Naive B cell (primary cell): ENCODE measurements at regions not wholly inside any gene's neighbourhood (a gene's known extent, or its start where the extent isn't known, plus 50 kb on each side); places are given as distances from the start of the nearest gene placed in this dataset.

Source experiments
- ATAC-seq, 2 donors: fragments of 150-1000 bp; cut with Tn5 transposase; 2 replicates each; pipeline ENCODE4 v1.10.0; 2021; ENCODE audit warnings: low read depth in 2 of 2, mild to moderate bottlenecking in 2 of 2, moderate library complexity in 2 of 2
- DNase-seq: peaks from one replicate; pipeline ENCODE4 v3.0.0; 2022
- H3K27ac Mint-ChIP-seq, 6 donors: one replicate each; pipeline ENCODE4 v1.8.0; 2020 to 2022; ENCODE audit warnings: mild to moderate bottlenecking in 6 of 6, mixed read lengths in 6 of 6, moderate library complexity in 5 of 6, inconsistent platforms in 2 of 6
- H3K27me3 Mint-ChIP-seq, 3 donors: one replicate each; pipeline ENCODE4 v1.8.0; 2021 to 2022; ENCODE audit warnings: mixed read lengths in 3 of 3, mild to moderate bottlenecking in 1 of 3
- H3K36me3 Mint-ChIP-seq, 2 donors: one replicate each; pipeline ENCODE4 v1.8.0; 2020 to 2022; ENCODE audit warnings: mixed read lengths in 2 of 2, inconsistent platforms in 1 of 2, mild to moderate bottlenecking in 1 of 2
- H3K4me1 Mint-ChIP-seq, 3 donors: one replicate each; pipeline ENCODE4 v1.8.0; 2020 to 2022; ENCODE audit warnings: mixed read lengths in 3 of 3, inconsistent platforms in 1 of 3, mild to moderate bottlenecking in 1 of 3, moderate library complexity in 1 of 3
- H3K4me3 Mint-ChIP-seq, 8 donors: one replicate each; pipeline ENCODE4 v1.8.0; 2020 to 2022; ENCODE audit warnings: mild to moderate bottlenecking in 8 of 8, mixed read lengths in 8 of 8, moderate library complexity in 8 of 8, inconsistent platforms in 2 of 8
- H3K9me3 Mint-ChIP-seq, 7 donors: one replicate each; pipeline ENCODE4 v1.8.0; 2020 to 2022; ENCODE audit warnings: mixed read lengths in 7 of 7, mild to moderate bottlenecking in 5 of 7, inconsistent platforms in 2 of 7, moderate library complexity in 1 of 7

DNA sequence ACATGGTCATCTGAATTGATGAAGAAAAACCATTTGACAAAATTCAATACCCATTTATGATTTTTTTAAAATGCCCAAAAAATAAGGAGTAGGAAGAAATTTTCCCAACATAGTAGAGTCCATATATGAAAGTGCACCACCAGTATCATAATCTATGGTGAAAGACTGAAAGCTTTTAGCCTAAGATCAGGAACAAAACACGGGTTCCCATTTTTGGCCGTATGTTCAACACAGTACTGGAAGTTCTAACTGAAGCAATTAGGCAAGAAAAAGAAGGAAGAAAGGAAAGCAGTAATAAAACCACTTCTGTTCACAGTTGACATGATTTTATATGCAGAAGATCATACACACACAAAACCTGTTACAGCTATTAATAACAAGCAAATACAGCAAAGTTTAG lies 227.8 kb upstream of the RAB4A start:
- peaks cover 40 to 56% (median 49%) of the 10 kb centered on the region in 3 donors for H3K27me3 Mint-ChIP-seq
- no peak overlapping the region for H3K4me3 Mint-ChIP-seq
- no peaks in the 10 kb centered on the region for H3K4me1 Mint-ChIP-seq
- peaks cover 0 to 5% (median 0%) of the 10 kb centered on the region in 7 donors for H3K9me3 Mint-ChIP-seq
- peaks cover 0 to 7% of the 10 kb centered on the region in 2 donors for H3K36me3 Mint-ChIP-seq
- no peak for DNase-seq
- ATAC-seq: no peak
- H3K27ac Mint-ChIP-seq: no peak overlapping the region

DNA sequence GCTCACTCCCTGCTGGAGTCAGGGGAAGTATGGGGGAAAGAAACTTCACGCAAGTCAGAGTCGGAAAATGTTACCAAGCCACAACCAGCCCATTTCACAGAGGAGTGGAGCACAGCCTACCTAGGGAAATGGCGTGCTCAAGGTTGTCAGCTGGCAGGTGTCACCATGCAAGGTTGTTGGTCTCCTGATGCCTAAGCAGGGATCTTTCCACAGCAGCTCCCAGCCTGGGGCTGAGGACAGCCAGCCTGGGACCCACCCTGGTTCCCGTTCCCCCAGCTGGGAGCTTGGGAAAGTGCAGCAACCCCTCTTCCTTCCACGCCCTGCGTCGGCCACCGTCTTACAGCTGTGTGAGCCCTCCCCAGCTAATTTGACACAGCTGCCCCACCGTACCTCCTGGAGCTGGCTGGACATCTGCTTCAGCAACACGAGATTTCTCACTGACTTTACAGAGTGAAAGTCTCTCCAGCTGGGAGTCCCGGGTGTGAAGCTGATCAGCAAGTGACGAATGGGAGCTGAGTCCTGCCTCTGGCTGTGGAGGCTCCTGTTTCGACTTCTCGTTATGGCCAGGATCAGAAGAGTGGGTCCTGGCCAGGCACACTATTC lies 224.6 kb upstream of the RAB4A start:
- DNase-seq (no peak), ATAC-seq (no peak)
- Mint-ChIP-seq H3K4me3 (peak overlapping the region in 1 of 8 donors; percentile 26), H3K36me3 (no peaks in the 10 kb centered on the region), H3K27ac (no peak overlapping the region), H3K4me1 (no peaks in the 10 kb centered on the region), H3K9me3 (peaks cover 0 to 6% (median 3%) of the 10 kb centered on the region in 7 donors), H3K27me3 (peaks cover 31 to 42% (median 38%) of the 10 kb centered on the region in 3 donors)

DNA sequence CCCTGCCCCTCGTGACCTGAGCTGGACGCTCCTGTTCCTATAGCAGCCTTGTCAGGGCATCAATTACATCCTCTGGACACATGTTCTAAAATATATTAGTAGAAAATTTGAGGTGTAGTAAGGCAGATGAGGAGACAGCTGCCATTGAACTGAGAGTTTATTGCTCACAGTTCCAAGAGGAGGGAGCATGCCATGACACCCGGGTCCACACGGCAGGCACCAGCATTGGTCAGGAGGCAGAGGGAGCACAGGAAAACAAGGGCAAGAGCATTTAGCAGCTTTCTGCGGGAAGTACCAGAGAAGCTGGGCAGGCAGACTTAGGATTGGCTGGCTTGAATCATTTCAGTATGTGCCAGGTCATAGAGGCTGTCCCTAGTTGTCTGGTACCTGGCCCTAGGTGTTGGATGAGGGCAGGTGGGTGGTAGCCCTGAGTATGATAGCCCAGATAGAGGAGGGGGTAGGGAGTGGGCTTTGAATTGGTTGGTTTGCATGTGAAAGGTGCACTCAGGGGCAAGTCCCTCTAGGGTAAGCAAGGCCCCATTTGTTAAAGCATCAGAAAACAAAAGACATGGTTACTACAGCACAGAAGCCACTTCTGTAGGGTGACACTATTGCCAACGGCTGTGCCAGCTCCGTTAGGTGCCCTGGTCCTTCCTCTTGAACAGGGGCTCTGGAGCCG lies 223.6 kb upstream of the RAB4A start:
- ATAC-seq (no peak), DNase-seq (no peak)
- Mint-ChIP-seq H3K36me3 (no peaks in the 10 kb centered on the region), H3K27ac (peak overlapping the region in 1 of 6 donors; percentile 37), H3K9me3 (peaks cover 0 to 12% (median 7%) of the 10 kb centered on the region in 7 donors), H3K4me3 (no peak overlapping the region), H3K4me1 (no peaks in the 10 kb centered on the region), H3K27me3 (peaks cover 31 to 42% (median 35%) of the 10 kb centered on the region in 3 donors)

DNA sequence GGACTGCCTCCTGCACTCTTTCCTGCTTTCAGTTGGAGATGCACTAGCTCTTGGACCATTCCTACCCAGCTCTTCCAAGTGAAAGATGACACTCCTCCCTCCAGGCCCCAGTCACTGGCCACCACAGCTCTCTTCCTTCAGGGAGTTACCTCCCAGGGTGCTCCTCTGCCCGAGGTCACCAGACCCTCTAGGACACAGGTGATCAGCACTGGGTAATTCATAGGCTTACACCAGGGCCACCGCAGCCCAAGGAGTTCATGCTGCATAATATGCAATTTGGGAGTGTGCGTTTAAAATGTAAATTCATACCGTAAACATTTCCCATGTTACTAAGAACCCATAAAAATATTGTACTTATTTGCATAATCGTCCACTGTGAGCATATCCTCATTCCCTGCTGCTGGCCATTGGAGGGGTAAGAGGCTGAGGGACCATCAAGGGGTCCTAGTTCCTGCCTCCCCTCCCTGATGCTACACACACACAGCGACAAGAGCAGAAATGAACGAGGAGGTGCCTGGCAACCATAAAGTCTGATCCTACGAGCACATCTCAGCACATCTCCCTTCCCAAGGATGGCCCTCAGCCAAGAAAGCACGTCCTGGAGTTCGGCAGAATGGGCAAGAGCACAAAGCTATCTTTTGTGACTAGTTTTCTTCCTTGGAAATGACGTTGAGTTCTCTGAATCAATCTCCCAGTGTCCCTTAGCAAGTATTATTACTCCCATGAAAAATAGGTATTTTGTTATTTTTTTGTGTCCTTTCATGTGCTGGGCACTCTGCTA lies 222.9 kb upstream of the RAB4A start:
- Mint-ChIP-seq H3K9me3 (peaks cover 0 to 12% (median 7%) of the 10 kb centered on the region in 7 donors), H3K36me3 (no peaks in the 10 kb centered on the region), H3K27me3 (peaks cover 28 to 42% (median 31%) of the 10 kb centered on the region in 3 donors), H3K27ac (peak overlapping the region in 1 of 6 donors; percentile 39), H3K4me1 (no peaks in the 10 kb centered on the region), H3K4me3 (no peak overlapping the region)
- ATAC-seq: no peak
- DNase-seq: no peak

DNA sequence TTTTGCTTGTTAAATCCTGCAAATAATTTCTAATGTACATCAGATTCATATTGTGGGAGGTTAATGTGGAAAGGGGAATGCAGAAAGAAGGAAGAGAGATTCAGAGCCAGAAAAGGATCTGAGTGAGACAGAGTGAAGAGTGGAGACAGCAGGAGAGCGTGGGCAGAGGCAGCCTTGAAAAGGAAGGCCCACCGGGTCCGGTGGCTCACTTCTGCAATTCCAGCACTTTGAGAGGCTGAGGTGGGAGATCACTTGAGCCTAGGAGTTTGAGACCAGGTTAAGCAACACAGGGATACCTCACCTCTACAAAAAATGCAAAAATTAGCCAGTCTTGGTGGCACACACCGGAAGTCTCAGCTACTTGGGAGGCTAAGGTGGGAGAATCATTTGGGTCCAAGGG lies 222.0 kb upstream of the RAB4A start:
- Mint-ChIP-seq H3K9me3 (peaks cover 0 to 12% (median 7%) of the 10 kb centered on the region in 7 donors), H3K27me3 (peaks cover 21 to 42% (median 31%) of the 10 kb centered on the region in 3 donors), H3K4me1 (no peaks in the 10 kb centered on the region), H3K36me3 (no peaks in the 10 kb centered on the region), H3K27ac (no peak overlapping the region), H3K4me3 (no peak overlapping the region)
- DNase-seq: no peak
- ATAC-seq: no peak

DNA sequence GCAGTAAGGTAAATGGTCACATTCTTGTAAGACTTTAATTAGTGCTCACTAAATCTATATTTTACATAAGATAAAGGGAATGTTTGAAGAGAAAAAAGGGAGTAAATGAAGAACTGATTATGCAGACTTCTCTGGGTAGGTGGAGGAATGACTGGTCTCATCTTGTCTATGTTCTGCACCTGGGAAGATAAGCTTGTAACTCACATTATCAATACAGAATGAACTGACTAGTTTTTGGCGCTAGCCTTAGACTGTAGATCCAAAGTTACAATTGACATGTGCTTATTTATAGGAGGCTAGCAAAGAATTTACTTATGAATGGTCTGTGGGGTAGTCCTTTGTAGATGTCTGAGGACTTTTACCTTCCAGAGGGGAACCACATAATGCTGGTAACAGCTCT lies 214.9 kb upstream of the RAB4A start:
- Mint-ChIP-seq H3K4me1 (peaks cover 0 to 16% (median 11%) of the 10 kb centered on the region in 3 donors), H3K4me3 (no peak overlapping the region)

DNA sequence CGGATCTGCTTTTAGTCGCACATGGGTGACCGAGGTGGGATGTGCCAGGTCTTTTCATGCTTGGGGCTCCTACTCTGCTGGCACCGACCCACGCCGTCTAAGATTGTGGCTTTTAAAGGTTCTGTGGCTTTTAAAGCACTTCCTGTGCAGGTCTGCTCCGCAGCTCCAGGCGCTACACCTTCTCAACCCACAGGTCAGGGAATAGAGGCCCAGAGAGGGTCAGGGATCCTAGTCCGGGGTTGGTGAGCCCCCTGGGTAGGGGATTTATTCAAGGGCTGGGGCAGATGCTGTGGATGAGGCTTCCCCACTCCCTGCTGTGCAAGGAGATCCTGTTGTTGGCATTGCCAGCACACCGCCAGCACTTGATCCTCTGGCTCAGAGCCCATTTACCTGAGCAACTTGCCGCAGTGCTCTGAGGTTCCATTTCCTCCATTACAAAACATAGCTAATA lies 212.8 kb upstream of the RAB4A start:
- H3K27me3 Mint-ChIP-seq: peaks cover 18 to 46% (median 19%) of the 10 kb centered on the region in 3 donors
- H3K36me3 Mint-ChIP-seq: no peaks in the 10 kb centered on the region
- no peaks in the 10 kb centered on the region for H3K9me3 Mint-ChIP-seq
- ATAC-seq: peak in 1 of 2 donors; percentile 20
- peaks cover 0 to 16% (median 11%) of the 10 kb centered on the region in 3 donors for H3K4me1 Mint-ChIP-seq
- DNase-seq: no peak
- peak overlapping the region in 1 of 8 donors; percentile 73 for H3K4me3 Mint-ChIP-seq
- peak overlapping the region in 1 of 6 donors; percentile 25 for H3K27ac Mint-ChIP-seq

More for the DNA sequence above, 214.9 kb upstream of the RAB4A start:
- Mint-ChIP-seq H3K27me3 (peaks cover 12 to 39% (median 19%) of the 10 kb centered on the region in 3 donors), H3K27ac (no peak overlapping the region), H3K36me3 (no peaks in the 10 kb centered on the region), H3K9me3 (peaks cover 0 to 10% (median 6%) of the 10 kb centered on the region in 7 donors)
- DNase-seq: no peak
- ATAC-seq: no peak

DNA sequence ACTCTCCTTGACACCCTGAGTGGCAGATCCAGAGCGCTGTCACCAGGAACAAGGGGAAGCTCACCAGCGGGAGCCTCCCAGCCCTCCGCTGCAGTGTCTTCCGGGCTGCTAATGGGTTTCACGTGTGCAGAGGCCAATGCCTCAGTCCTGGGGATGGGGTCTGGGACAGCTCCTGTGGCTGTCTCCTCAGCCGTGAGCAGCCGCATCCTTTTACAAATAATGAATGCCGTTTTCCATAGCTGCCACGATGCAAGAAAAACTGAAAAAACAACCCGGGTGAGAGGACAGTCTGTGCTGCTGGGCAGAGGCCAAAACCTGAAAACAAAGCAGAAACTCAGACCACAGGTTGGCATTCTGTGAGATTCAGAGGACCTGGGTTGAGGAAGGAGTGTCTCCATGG lies 212.2 kb upstream of the RAB4A start:
- H3K36me3 Mint-ChIP-seq: no peaks in the 10 kb centered on the region

DNA sequence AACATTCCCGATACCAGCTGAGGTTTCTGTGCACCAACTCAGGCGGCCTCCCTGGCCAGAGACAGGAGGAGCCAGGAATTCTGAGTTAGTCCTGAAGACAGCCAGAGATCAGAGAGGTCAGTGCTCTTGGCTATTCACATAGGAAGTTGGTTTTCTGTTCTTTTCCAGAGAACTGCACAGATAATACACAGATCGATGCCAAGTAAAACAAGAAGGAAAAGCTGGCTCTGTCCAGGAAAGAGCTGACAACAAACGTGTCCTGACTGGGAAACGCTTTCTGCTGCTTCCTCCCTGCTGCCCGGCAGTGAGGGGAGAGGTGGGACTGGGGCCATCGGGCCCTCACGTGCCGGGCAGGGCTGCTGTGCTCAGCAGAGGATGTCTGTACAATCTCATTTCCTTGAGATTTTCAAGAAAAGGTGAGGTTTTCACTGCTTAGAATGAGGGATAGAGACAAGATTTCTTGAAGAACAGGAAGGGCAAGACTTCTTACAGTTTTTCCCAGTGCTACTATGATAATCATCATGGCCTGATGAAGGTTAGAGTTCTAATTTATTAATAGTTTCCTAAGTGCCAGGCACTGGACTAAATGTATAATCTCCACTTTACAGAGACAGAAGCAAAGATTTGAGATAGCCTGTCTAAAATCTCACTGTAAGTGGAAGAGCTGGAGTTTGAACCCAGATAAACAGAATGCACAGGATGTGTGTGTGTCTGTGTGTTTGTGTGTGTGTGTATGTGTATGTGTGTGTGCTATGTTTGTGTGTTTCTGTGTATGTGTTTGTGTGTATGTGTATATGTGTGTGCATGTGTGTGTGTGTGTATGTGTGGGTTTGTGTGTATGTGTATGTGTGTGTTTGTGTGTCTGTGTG lies 211.0 kb upstream of the RAB4A start:
- Mint-ChIP-seq H3K27ac (peak overlapping the region in 1 of 6 donors; percentile 10), H3K9me3 (no peaks in the 10 kb centered on the region), H3K36me3 (no peaks in the 10 kb centered on the region), H3K4me3 (no peak overlapping the region), H3K27me3 (peaks cover 18 to 52% (median 19%) of the 10 kb centered on the region in 3 donors), H3K4me1 (peaks cover 0 to 16% (median 11%) of the 10 kb centered on the region in 3 donors)
- DNase-seq (no peak), ATAC-seq (no peak)

More for the DNA sequence above, 212.2 kb upstream of the RAB4A start:
- ATAC-seq: no peak
- peaks cover 0 to 16% (median 11%) of the 10 kb centered on the region in 3 donors for H3K4me1 Mint-ChIP-seq
- H3K27me3 Mint-ChIP-seq: peaks cover 18 to 46% (median 19%) of the 10 kb centered on the region in 3 donors
- no peak for DNase-seq
- H3K4me3 Mint-ChIP-seq: no peak overlapping the region
- no peaks in the 10 kb centered on the region for H3K9me3 Mint-ChIP-seq
- peak overlapping the region in 1 of 6 donors; percentile 25 for H3K27ac Mint-ChIP-seq

DNA sequence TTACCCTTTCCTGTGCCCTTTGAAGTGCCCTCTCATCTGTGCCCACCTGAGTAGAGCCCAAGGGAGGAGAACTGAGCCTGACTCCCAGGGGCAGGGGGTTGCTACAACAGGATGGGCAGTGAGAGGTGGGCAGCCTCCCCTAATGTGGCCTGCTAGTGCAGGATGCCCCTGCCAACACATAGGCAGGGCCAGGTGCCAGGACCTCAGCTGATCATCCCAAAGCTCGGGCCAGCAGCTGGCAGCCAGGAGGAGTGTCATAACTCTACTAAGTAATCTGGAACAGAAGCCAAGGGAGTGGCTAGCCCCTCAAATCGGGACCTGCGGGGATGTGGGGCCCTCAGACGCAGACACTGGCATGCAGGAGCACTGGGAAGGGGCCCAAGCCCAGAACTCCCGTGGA lies 208.8 kb upstream of the RAB4A start:
- H3K27ac Mint-ChIP-seq: no peak overlapping the region

DNA sequence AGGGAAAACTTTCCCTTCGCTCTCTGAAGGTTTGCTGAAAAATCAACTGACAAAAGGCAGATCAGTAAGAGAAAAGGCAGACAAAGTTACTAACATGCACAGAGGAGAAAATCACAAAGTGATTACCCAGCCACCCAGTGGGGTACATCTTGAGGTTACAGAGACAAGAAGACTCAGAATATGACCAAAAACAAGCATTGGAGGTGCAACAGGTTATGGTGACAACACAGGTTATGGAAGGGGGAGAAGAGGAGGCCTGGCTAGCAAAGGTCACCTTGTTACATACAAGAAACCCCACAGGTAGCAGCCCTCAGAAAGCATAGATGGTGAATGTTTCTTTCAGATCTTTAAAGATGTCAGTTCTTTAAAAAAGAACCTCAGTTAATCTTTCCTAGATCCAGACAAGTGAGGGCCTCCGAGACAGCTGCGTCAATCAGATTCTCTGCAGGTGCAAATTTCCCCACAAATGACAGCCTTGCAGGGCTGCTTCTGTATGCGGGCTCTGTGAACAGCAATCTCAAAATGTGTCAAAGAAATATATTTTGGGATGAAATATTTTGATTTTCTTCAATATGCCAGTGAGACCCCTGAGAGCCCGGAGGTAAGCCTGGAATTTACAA lies 207.6 kb upstream of the RAB4A start:
- H3K9me3 Mint-ChIP-seq: no peaks in the 10 kb centered on the region
- H3K27me3 Mint-ChIP-seq: peaks cover 18 to 50% (median 25%) of the 10 kb centered on the region in 3 donors
- ATAC-seq (no peak), DNase-seq (no peak)
- no peak overlapping the region for H3K4me3 Mint-ChIP-seq
- peaks cover 4 to 10% (median 4%) of the 10 kb centered on the region in 3 donors for H3K4me1 Mint-ChIP-seq
- peak overlapping the region in 1 of 6 donors; percentile 69 for H3K27ac Mint-ChIP-seq
- H3K36me3 Mint-ChIP-seq: no peaks in the 10 kb centered on the region

More for the DNA sequence above, 208.8 kb upstream of the RAB4A start:
- H3K9me3 Mint-ChIP-seq: no peaks in the 10 kb centered on the region
- DNase-seq (no peak), ATAC-seq (no peak)
- no peak overlapping the region for H3K4me3 Mint-ChIP-seq
- H3K4me1 Mint-ChIP-seq: peaks cover 0 to 16% (median 11%) of the 10 kb centered on the region in 3 donors
- H3K36me3 Mint-ChIP-seq: no peaks in the 10 kb centered on the region
- peaks cover 15 to 47% (median 22%) of the 10 kb centered on the region in 3 donors for H3K27me3 Mint-ChIP-seq
